ENCODE measurements at regions not wholly inside any gene's neighbourhood (a gene's known extent, or its start where the extent isn't known, plus 50 kb on each side); places are given as distances from the start of the nearest gene placed in this dataset.

DNA sequence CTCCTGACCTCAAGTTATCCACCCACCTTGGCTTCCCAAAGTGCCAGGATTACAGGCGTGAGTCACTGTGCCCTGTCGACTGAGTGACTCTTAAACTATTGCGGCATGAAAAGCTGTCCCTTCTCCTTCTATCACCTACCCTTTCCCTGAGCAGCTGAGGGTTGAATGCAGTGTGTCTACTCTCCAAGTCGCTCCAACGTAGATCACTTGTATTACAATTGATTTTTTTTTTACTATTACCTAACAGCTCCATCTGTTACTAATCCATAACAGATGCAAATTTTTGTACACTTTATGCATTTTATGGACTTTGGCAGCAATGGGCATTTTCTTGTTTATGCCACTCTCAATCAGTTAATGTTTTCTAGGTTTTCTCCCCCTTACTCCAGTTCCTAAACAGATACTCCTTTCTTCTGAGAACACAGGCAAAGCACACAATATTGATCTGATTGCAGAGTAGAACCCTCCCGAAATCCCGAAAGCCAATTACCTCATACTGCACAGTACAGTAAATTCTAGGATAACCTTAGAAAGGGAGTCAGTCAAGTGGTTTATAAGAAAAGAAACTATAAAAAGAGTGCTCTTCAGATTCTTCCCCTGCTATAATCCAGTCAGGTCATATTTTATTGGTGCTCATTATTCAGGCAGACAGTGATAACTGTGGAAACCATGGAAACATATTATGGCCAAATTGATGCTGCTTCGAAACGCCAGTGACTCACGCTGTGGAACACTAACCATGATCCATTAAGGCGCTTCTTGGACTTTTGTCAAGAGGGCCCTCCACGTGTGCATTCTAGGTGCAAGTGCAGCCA, 273.0 kb downstream of the ADGB start:
- Histone ChIP-seq H3K36me3 (replicated peaks in 1 of 2) (no peaks in the 10 kb centered on the region), H3K9me3 (replicated peaks in 1 of 3) (no peaks in the 10 kb centered on the region), H3K4me1 (replicated peaks in 1 of 2) (peaks cover 7 to 13% of the 10 kb centered on the region in 2 donors), H3K27me3 (no peaks in the 10 kb centered on the region), H3K4me3 (no peak overlapping the region), H3K27ac (no peak overlapping the region)
- WGBS, 4 donors = 84 to 92% (median 91%) methylated on average over 12 of the region's 12 CpGs
- intact Hi-C loops (cut with DNase I) = no loop called here
- no peak for TF ChIP-seq POLR2A (IDR thresholded peaks at IDR 0.05)
- TF ChIP-seq, protein P1, sequence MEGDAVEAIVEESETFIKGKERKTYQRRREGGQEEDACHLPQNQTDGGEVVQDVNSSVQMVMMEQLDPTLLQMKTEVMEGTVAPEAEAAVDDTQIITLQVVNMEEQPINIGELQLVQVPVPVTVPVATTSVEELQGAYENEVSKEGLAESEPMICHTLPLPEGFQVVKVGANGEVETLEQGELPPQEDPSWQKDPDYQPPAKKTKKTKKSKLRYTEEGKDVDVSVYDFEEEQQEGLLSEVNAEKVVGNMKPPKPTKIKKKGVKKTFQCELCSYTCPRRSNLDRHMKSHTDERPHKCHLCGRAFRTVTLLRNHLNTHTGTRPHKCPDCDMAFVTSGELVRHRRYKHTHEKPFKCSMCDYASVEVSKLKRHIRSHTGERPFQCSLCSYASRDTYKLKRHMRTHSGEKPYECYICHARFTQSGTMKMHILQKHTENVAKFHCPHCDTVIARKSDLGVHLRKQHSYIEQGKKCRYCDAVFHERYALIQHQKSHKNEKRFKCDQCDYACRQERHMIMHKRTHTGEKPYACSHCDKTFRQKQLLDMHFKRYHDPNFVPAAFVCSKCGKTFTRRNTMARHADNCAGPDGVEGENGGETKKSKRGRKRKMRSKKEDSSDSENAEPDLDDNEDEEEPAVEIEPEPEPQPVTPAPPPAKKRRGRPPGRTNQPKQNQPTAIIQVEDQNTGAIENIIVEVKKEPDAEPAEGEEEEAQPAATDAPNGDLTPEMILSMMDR (IDR thresholded peaks at IDR 0.05) = no peak
- DNase-seq = peak in 1 of 7 donors; percentile 74

DNA sequence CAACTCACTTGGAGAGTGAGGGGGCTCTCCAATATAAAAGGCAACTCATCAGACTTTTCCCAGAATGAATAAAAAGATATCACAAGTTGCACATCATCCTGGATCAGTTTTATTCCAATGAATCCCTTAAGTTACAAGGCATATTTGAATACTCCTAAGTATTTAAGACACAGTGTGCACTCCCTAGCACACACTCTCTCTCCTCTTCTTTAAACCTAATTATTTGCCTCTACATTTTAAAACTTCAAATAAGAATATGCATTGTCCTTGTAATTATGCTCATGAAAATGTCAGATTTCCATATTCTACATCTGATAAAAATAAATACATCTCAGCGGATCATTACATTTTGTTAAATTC, 273.6 kb downstream of the ADGB start:
- Histone ChIP-seq H3K4me3 (no peak overlapping the region), H3K27ac (no peak overlapping the region), H3K36me3 (replicated peaks in 1 of 2) (no peaks in the 10 kb centered on the region), H3K4me1 (replicated peaks in 1 of 2) (peaks cover 7 to 19% of the 10 kb centered on the region in 2 donors), H3K9me3 (replicated peaks in 1 of 3) (no peaks in the 10 kb centered on the region), H3K27me3 (no peaks in the 10 kb centered on the region)
- TF ChIP-seq, protein P1 (IDR thresholded peaks at IDR 0.05) = no peak
- no peak for TF ChIP-seq POLR2A (IDR thresholded peaks at IDR 0.05)
- intact Hi-C loops (cut with DNase I) = no loop called here
- 94 to 100% (median 96%) methylated on average over 1 of the region's 1 CpG for WGBS, 4 donors
- no peak for DNase-seq

GRCh38 chr6:146874278-146875018, 275.7 kb downstream of the ADGB start:
- no peak overlapping the region for H3K27ac ChIP-seq
- 94 to 97% (median 94%) methylated on average over 4 of the region's 4 CpGs for WGBS, 4 donors
- peaks cover 7 to 37% of the 10 kb centered on the region in 2 donors for H3K4me1 ChIP-seq (replicated peaks in 1 of 2)
- no peak for DNase-seq
- H3K36me3 ChIP-seq (replicated peaks in 1 of 2) = no peaks in the 10 kb centered on the region
- TF ChIP-seq, protein P1 (IDR thresholded peaks at IDR 0.05) = no peak
- TF ChIP-seq POLR2A (IDR thresholded peaks at IDR 0.05) = no peak
- H3K4me3 ChIP-seq = no peak overlapping the region
- no peaks in the 10 kb centered on the region for H3K27me3 ChIP-seq
- intact Hi-C loops (cut with DNase I) = no loop called here
- H3K9me3 ChIP-seq (replicated peaks in 1 of 3) = no peaks in the 10 kb centered on the region

DNA sequence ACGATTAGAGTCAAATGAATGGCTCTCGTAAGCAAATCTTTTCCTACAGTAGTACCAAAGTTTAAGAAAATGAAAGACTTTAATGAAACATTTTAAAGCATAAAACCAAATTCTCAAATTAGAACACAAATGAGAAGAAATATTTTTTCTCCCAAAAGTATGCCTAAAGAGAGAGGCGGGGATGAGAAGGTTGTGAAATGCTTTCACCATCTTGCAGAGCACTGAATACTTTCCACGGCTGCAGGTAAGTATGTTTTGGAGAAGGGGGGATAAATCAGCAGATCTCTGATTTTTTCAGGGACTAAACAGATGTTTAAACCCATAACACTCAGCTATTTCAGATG, 277.1 kb downstream of the ADGB start:
- Histone ChIP-seq H3K36me3 (replicated peaks in 1 of 2) (no peaks in the 10 kb centered on the region), H3K4me3 (no peak overlapping the region), H3K4me1 (replicated peaks in 1 of 2) (peaks cover 7 to 37% of the 10 kb centered on the region in 2 donors), H3K27me3 (no peaks in the 10 kb centered on the region), H3K27ac (no peak overlapping the region), H3K9me3 (replicated peaks in 1 of 3) (no peaks in the 10 kb centered on the region)
- DNase-seq = no peak
- TF ChIP-seq, protein P1 (IDR thresholded peaks at IDR 0.05) = no peak
- no peak for TF ChIP-seq POLR2A (IDR thresholded peaks at IDR 0.05)
- intact Hi-C loops (cut with DNase I) = no loop called here
- WGBS, 4 donors = 80 to 84% (median 82%) methylated on average over 4 of the region's 4 CpGs
